H1 (cell line): ENCODE measurements at regions not wholly inside any gene's neighbourhood (a gene's known extent, or its start where the extent isn't known, plus 50 kb on each side); places are given as distances from the start of the nearest gene placed in this dataset.

ENCODE experiments used
- CTCF ChIA-PET: fragments of 300-600 bp; sonication (Branson Sonifier 250); formaldehyde crosslinking; loops from one replicate; lab custom pipeline; 2021; ENCODE audit not compliant: partially characterized antibody; lab: Charles Lee
- POLR2A ChIA-PET: fragments of 300-600 bp; sonication (Branson Sonifier 250); formaldehyde crosslinking; loops from one replicate; lab custom pipeline; 2021; ENCODE audit warnings: inconsistent platforms; ENCODE audit not compliant: partially characterized antibody; lab: Charles Lee
- DNase-seq, 2 experiments: peaks; one replicate each; pipeline versions ENCODE4 v3.0.0 to v3.0.0-alpha.2; 2010 to 2022; ENCODE audit warnings: low spot score in 2 of 2, low read depth in 1 of 2, mixed read lengths in 1 of 2
- FAIRE-seq: peaks from 2 replicates; lab custom pipeline; 2011; peaks lifted over from hg19 to GRCh38; lab: Jason Lieb, UNC
- H2AFZ ChIP-seq: 2 replicates; pipeline ENCODE4 v1.8.1; 2012; ENCODE audit warnings: low read length, inconsistent platforms
- H2AK5ac ChIP-seq: 2 replicates; pipeline ENCODE4 v1.6.1; 2013; ENCODE audit warnings: low read depth, low read length
- H2BK120ac ChIP-seq: replicated peaks from 2 replicates; pipeline ENCODE3; 2013; ENCODE audit warnings: low read depth, low read length, inconsistent platforms
- H2BK12ac ChIP-seq: 2 replicates; pipeline ENCODE4 v1.6.1; 2013; ENCODE audit warnings: low read depth, low read length
- H2BK15ac ChIP-seq: 2 replicates; pipeline ENCODE4 v1.6.1; 2013; ENCODE audit warnings: low read length
- H2BK20ac ChIP-seq: 2 replicates; pipeline ENCODE4 v1.6.1; 2013; ENCODE audit warnings: low read length
- H2BK5ac ChIP-seq: 2 replicates; pipeline ENCODE4 v1.6.1; 2013; ENCODE audit warnings: low read depth, low read length
- H3K14ac ChIP-seq: 2 replicates; pipeline ENCODE4 v1.6.1; 2013; ENCODE audit warnings: inconsistent platforms; ENCODE audit not compliant: insufficient read length
- H3K18ac ChIP-seq: 2 replicates; pipeline ENCODE4 v1.6.1; 2013; ENCODE audit warnings: low read length; ENCODE audit errors: extremely low read depth
- H3K23ac ChIP-seq: 2 replicates; pipeline ENCODE4 v1.6.1; 2013; ENCODE audit warnings: inconsistent platforms; ENCODE audit not compliant: insufficient read length
- H3K23me2 ChIP-seq: 2 replicates; pipeline ENCODE4 v1.6.1; 2013; ENCODE audit warnings: low read depth, low read length
- H3K27ac ChIP-seq: 2 replicates; pipeline ENCODE4 v1.6.1; 2011; ENCODE audit warnings: low read depth, low read length, inconsistent platforms
- H3K27me3 ChIP-seq, 4 experiments: replicated peaks in 1 of 4; 1 replicate in 1 of 4; 2 replicates in 3 of 4; pipeline versions ENCODE4 v1.6.1 to v1.8.1; 2011 to 2013; ENCODE audit warnings: low read length in 3 of 4, mild to moderate bottlenecking in 3 of 4, inconsistent platforms in 2 of 4, mixed read lengths in 2 of 4, moderate library complexity in 1 of 4; ENCODE audit not compliant: control insufficient read depth in 3 of 4, insufficient read depth in 3 of 4; ENCODE audit errors: extremely low read depth in 1 of 4
- H3K36me3 ChIP-seq, 4 experiments: 2 replicates each; pipeline versions ENCODE4 v1.6.1 to v1.8.1; 2011 to 2013; ENCODE audit warnings: mild to moderate bottlenecking in 4 of 4, low read length in 3 of 4, moderate library complexity in 2 of 4, control low read depth in 1 of 4, inconsistent platforms in 1 of 4; ENCODE audit not compliant: insufficient read depth in 4 of 4, control insufficient read depth in 2 of 4
- H3K4ac ChIP-seq: replicated peaks from 2 replicates; pipeline ENCODE3; 2013; ENCODE audit warnings: low read length, low read depth, mixed read lengths, inconsistent platforms; ENCODE audit not compliant: insufficient read length
- H3K4me1 ChIP-seq, 4 experiments: replicated peaks in 1 of 4; 1 replicate in 1 of 4; 2 replicates in 3 of 4; pipeline versions ENCODE4 v1.6.1 to v1.8.1; 2011 to 2013; ENCODE audit warnings: low read length in 3 of 4, inconsistent platforms in 2 of 4, mixed read lengths in 1 of 4; ENCODE audit not compliant: insufficient read depth in 4 of 4, control insufficient read depth in 3 of 4
- H3K4me2 ChIP-seq, 2 experiments: 2 replicates each; pipeline versions ENCODE4 v1.6.1 to v1.8.1; 2011 to 2013; ENCODE audit warnings: low read depth in 2 of 2, low read length in 2 of 2, control low read depth in 1 of 2, inconsistent platforms in 1 of 2, mild to moderate bottlenecking in 1 of 2; ENCODE audit not compliant: insufficient read depth in 1 of 2
- H3K4me3 ChIP-seq, 4 experiments: fragments of 200-600, 300-600 bp in 1 of 4; sonication (generic), shearing (Covaris generic), sonication (Bioruptor Twin) in 1 of 4; 2 replicates each; pipeline versions ENCODE4 v1.5.1 to v1.8.1; 2011 to 2016; ENCODE audit warnings: low read length in 4 of 4, low read depth in 3 of 4, control low read depth in 2 of 4, inconsistent platforms in 2 of 4, mild to moderate bottlenecking in 2 of 4, mixed read lengths in 1 of 4, moderate library complexity in 1 of 4; ENCODE audit not compliant: insufficient read depth in 2 of 4; ENCODE audit errors: extremely low read depth in 1 of 4
- H3K56ac ChIP-seq: replicated peaks from 2 replicates; pipeline ENCODE3; 2013; ENCODE audit warnings: low read depth, mild to moderate bottlenecking, mixed read lengths, low read length, inconsistent platforms; ENCODE audit not compliant: insufficient read length
- H3K79me1 ChIP-seq: 2 replicates; pipeline ENCODE4 v1.6.1; 2013; ENCODE audit warnings: low read depth, low read length, control low read depth
- H3K79me2 ChIP-seq, 2 experiments: 2 replicates each; pipeline versions ENCODE4 v1.6.1 to v1.8.1; 2012 to 2013; ENCODE audit warnings: low read length in 2 of 2, mild to moderate bottlenecking in 2 of 2, inconsistent platforms in 1 of 2; ENCODE audit not compliant: insufficient read depth in 2 of 2, control insufficient read depth in 1 of 2
- H3K9ac ChIP-seq, 4 experiments: replicated peaks in 1 of 4; 1 replicate in 1 of 4; 2 replicates in 3 of 4; pipeline versions ENCODE4 v1.6.1 to v1.8.1; 2011 to 2013; ENCODE audit warnings: low read depth in 3 of 4, low read length in 3 of 4, control low read depth in 2 of 4, mild to moderate bottlenecking in 2 of 4, moderate library complexity in 2 of 4, inconsistent platforms in 1 of 4; ENCODE audit errors: extremely low read depth in 1 of 4
- H3K9me3 ChIP-seq, 2 experiments: 2 replicates each; pipeline versions ENCODE4 v1.6.1 to v1.8.1; 2012 to 2013; ENCODE audit warnings: mild to moderate bottlenecking in 2 of 2, moderate library complexity in 2 of 2, control low read depth in 1 of 2, inconsistent platforms in 1 of 2, low read depth in 1 of 2, low read length in 1 of 2, mixed read lengths in 1 of 2; ENCODE audit not compliant: insufficient read depth in 2 of 2
- H4K20me1 ChIP-seq, 2 experiments: replicated peaks in 1 of 2; 2 replicates each; pipeline versions ENCODE3 to v1.8.1; 2011 to 2013; ENCODE audit warnings: inconsistent platforms in 2 of 2, low read length in 2 of 2, mild to moderate bottlenecking in 1 of 2; ENCODE audit not compliant: insufficient read depth in 2 of 2, control insufficient read depth in 1 of 2
- H4K5ac ChIP-seq: 2 replicates; pipeline ENCODE4 v1.6.1; 2013; ENCODE audit warnings: low read length, low read depth, mixed read lengths, inconsistent platforms; ENCODE audit not compliant: insufficient read length
- H4K8ac ChIP-seq: 2 replicates; pipeline ENCODE4 v1.8.0; 2013; ENCODE audit warnings: mild to moderate bottlenecking, moderate library complexity, low read length, inconsistent platforms; ENCODE audit not compliant: insufficient read depth; ENCODE audit errors: extremely low read depth
- H4K91ac ChIP-seq: replicated peaks from 2 replicates; pipeline ENCODE3; 2013; ENCODE audit warnings: low read length, mixed read lengths, inconsistent platforms; ENCODE audit not compliant: insufficient read length
- CBX8 ChIP-seq: fragments of 300-800, 300-1000 bp; sonication (generic); IDR thresholded peaks from 2 replicates; pipeline ENCODE4 v1.7.1; 2016; ENCODE audit warnings: low read depth, low read length, borderline replicate concordance
- CTCF ChIP-seq, 3 experiments: IDR thresholded peaks; 1 replicate in 2 of 3; 2 replicates in 1 of 3; pipeline versions ENCODE4 v1.5.1 to v1.6.1; 2011; ENCODE audit warnings: low read length in 3 of 3, mild to moderate bottlenecking in 3 of 3, inconsistent platforms in 2 of 3, low read depth in 1 of 3, moderate library complexity in 1 of 3; ENCODE audit not compliant: insufficient read depth in 1 of 3; ENCODE audit errors: control extremely low read depth in 1 of 3
- EP300 ChIP-seq, 2 experiments: IDR thresholded peaks; 1 replicate in 1 of 2; 2 replicates in 1 of 2; pipeline ENCODE4 v1.6.1; 2011 to 2012; ENCODE audit warnings: low read depth in 2 of 2, low read length in 2 of 2, mild to moderate bottlenecking in 2 of 2, borderline replicate concordance in 1 of 2, inconsistent platforms in 1 of 2, moderate library complexity in 1 of 2
- GABPA ChIP-seq: IDR thresholded peaks from 2 replicates; pipeline ENCODE4 v1.6.1; 2011; ENCODE audit warnings: mild to moderate bottlenecking, low read length, moderate library complexity, borderline replicate concordance; ENCODE audit not compliant: insufficient read depth
- GTF2F1 ChIP-seq: IDR thresholded peaks from 2 replicates; pipeline ENCODE4 v1.6.1; 2012; ENCODE audit warnings: low read depth, low read length, improper control_type of control experiment, borderline replicate concordance
- HDAC6 ChIP-seq: IDR thresholded peaks from one replicate; pipeline ENCODE4 v1.7.1; 2012; ENCODE audit warnings: low read depth, mild to moderate bottlenecking, inconsistent platforms, low read length, moderate library complexity
- MAX ChIP-seq: IDR thresholded peaks from 2 replicates; pipeline ENCODE4 v1.6.1; 2012; ENCODE audit warnings: inconsistent platforms
- NRF1 ChIP-seq: IDR thresholded peaks from 2 replicates; pipeline ENCODE4 v1.6.1; 2011; ENCODE audit warnings: mild to moderate bottlenecking, low read depth, low read length, improper control_type of control experiment
- RXRA ChIP-seq: IDR thresholded peaks from 2 replicates; pipeline ENCODE4 v1.6.1; 2011; ENCODE audit warnings: low read depth, mild to moderate bottlenecking, low read length, moderate library complexity; ENCODE audit not compliant: insufficient read depth
- SP2 ChIP-seq: IDR thresholded peaks from 2 replicates; pipeline ENCODE4 v1.6.1; 2012; ENCODE audit warnings: mild to moderate bottlenecking, low read length, inconsistent platforms
- WGBS, 2 experiments: shearing (Covaris generic) in 1 of 2; methylation state at CpG; one replicate each; pipeline versions ENCODE4 v1.1.6 to v1.1.7; 2013 to 2015; ENCODE audit warnings: low lambda C conversion rate in 2 of 2, mixed read lengths in 2 of 2, inconsistent platforms in 1 of 2, low coverage in 1 of 2, missing lambda C conversion rate in 1 of 2; ENCODE audit not compliant: insufficient replicate concordance in 2 of 2, insufficient coverage in 1 of 2, insufficient read length in 1 of 2; ENCODE audit errors: extremely low coverage in 1 of 2, missing lambda C conversion rate in 1 of 2; 5-methylcytosine and 5-hydroxymethylcytosine counted together

- POLR2A ChIA-PET, result interaction anchor here (1.1 kb wide), 1 partner anchor 192 kb away, joined by 3 read pairs; no protein-coding TSS in a partner anchor
These were observed 183.7 kb downstream of the FGFR2 start for GRCh38 chr10:121414366-121415062.

More at GRCh38 chr10:121414366-121415062, 183.7 kb downstream of the FGFR2 start:
- Histone ChIP-seq H3K9me3 (0 out of 4 replicates have a peak, but pooled peaks cover 0 to 4% of the 10 kb centered on the region in 2 experiments), H3K14ac (no peak overlapping the region), H2BK120ac (no peak overlapping the region), H2BK15ac (no peak overlapping the region), H3K27me3 (no peaks in the 10 kb centered on the region), H4K20me1 (no peaks in the 10 kb centered on the region), H4K91ac (no peak overlapping the region), H3K56ac (no peak overlapping the region), H2AK5ac (no peak overlapping the region), H2BK12ac (no peak overlapping the region), H2BK5ac (no peak overlapping the region), H4K5ac (no peak overlapping the region), H3K4me1 (no peaks in the 10 kb centered on the region), H3K4me3 (no peak overlapping the region), H2BK20ac (no peak overlapping the region), H3K9ac (no peak overlapping the region), H4K8ac (no peak overlapping the region), H3K79me2 (no peaks in the 10 kb centered on the region), H2AFZ (no peak overlapping the region), H3K18ac (no peak overlapping the region), H3K27ac (no peak overlapping the region), H3K4me2 (no peak overlapping the region), H3K4ac (no peak overlapping the region), H3K23ac (no peak overlapping the region), H3K36me3 (no peaks in the 10 kb centered on the region), H3K79me1 (no peaks in the 10 kb centered on the region), H3K23me2 (no peaks in the 10 kb centered on the region)
- 92% methylated on average over 1 of the region's 1 CpG; no CpG with 5 or more reads in 1 of the 2 experiments for WGBS, 2 experiments
- CTCF ChIA-PET, result interaction anchor here (0.7 to 2.5 kb wide), 2 partner anchors 13 to 20 kb away, joined by 3 to 10 read pairs; no protein-coding TSS in a partner anchor
- DNase-seq (no peak), FAIRE-seq (no peak)
- no peak for TF ChIP-seq HDAC6
- TF ChIP-seq CBX8, result no peak
- no peak for TF ChIP-seq RXRA
- no peak for TF ChIP-seq MAX
- TF ChIP-seq GABPA, result no peak
- no peak for TF ChIP-seq EP300 (IDR thresholded peaks at IDR 0.05; ENCODE audit: borderline replicate concordance in 1 of 2, low read depth in 2 of 2, low read length in 2 of 2)
- no peak for TF ChIP-seq NRF1
- no peak for TF ChIP-seq SP2
- TF ChIP-seq GTF2F1, result no peak
- no peak for TF ChIP-seq CTCF (IDR thresholded peaks at IDR 0.05; ENCODE audit: control extremely low read depth in 1 of 3, insufficient read depth in 1 of 3, low read depth in 1 of 3, low read length in 3 of 3)
